Osteocyte (in vitro differentiated cells): ENCODE measurements at regions not wholly inside any gene's neighbourhood (a gene's known extent, or its start where the extent isn't known, plus 50 kb on each side); places are given as distances from the start of the nearest gene placed in this dataset.

Source experiments
- DNase-seq: peaks from one replicate; pipeline ENCODE4 v3.0.0; 2021; ENCODE audit warnings: mixed read lengths; ENCODE audit not compliant: unreplicated experiment; ENCODE audit errors: extremely low spot score
- H3K27ac Mint-ChIP-seq: one replicate; pipeline ENCODE4 v1.8.0; 2021; ENCODE audit warnings: mild to moderate bottlenecking, mixed read lengths; ENCODE audit not compliant: unreplicated experiment
- H3K27me3 Mint-ChIP-seq: one replicate; pipeline ENCODE4 v1.8.0; 2021; ENCODE audit warnings: mixed read lengths; ENCODE audit not compliant: unreplicated experiment
- H3K36me3 Mint-ChIP-seq: one replicate; pipeline ENCODE4 v1.8.0; 2021; ENCODE audit warnings: mixed read lengths; ENCODE audit not compliant: unreplicated experiment
- H3K4me1 Mint-ChIP-seq: one replicate; pipeline ENCODE4 v1.8.0; 2021; ENCODE audit warnings: mixed read lengths; ENCODE audit not compliant: unreplicated experiment
- H3K4me3 Mint-ChIP-seq: one replicate; pipeline ENCODE4 v1.8.0; 2021; ENCODE audit warnings: mild to moderate bottlenecking, moderate library complexity, mixed read lengths; ENCODE audit not compliant: unreplicated experiment
- H3K9me3 Mint-ChIP-seq: one replicate; pipeline ENCODE4 v1.8.0; 2021; ENCODE audit warnings: mixed read lengths; ENCODE audit not compliant: unreplicated experiment
- TF ChIP-seq, protein P1 (sequence below): fragments of 200-600 bp; sonication (generic); IDR thresholded peaks from 2 replicates; pipeline ENCODE4 v1.5.0; 2021; ENCODE audit warnings: antibody characterized with exemption, mild to moderate bottlenecking, moderate library complexity

DNA sequence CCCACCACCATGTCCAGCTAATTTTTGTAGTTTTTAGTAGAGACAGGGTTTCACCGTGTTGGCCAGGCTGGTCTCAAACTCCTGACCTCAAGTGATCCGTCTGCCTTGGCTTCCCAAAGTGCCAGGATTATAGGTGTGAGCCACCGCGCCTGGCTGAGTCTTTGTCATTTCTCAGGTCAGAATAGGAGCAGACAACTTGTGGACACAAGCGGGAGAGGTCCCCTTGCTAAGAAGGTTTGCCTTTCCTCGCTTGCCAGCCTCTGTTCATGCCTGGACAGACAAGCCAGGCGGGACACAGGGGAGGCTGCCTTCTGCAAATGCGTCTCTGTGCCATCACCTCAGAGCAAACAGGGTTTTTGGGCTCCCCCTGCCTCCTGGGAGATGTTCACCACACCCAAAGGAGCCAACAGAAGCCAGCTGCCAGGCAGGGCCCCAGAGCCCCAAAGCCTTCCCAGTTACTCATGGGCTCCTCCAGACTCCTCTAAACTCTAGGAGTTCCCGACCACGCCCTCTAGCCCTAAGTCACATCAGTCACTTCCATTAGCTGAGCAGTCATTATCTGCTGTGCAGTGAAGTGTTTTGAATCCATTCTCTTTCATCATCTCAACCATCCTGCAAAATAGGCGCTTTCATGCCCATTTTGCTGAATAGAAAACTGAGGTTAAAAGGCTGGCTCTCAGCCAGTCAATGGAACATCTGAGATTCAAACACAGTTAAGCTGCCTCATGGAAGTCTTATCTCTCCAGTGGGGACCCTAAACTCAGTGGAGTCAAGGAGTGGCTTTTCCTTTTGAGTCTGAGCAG, 245.0 kb downstream of the UACA start:
- H3K9me3 Mint-ChIP-seq, result no peaks in the 10 kb centered on the region
- DNase-seq, result no peak
- H3K27ac Mint-ChIP-seq, result no peak overlapping the region
- H3K4me3 Mint-ChIP-seq, result no peak overlapping the region
- H3K4me1 Mint-ChIP-seq, result no peaks in the 10 kb centered on the region
- H3K27me3 Mint-ChIP-seq, result peaks cover 73% of the 10 kb centered on the region
- TF ChIP-seq, protein P1, sequence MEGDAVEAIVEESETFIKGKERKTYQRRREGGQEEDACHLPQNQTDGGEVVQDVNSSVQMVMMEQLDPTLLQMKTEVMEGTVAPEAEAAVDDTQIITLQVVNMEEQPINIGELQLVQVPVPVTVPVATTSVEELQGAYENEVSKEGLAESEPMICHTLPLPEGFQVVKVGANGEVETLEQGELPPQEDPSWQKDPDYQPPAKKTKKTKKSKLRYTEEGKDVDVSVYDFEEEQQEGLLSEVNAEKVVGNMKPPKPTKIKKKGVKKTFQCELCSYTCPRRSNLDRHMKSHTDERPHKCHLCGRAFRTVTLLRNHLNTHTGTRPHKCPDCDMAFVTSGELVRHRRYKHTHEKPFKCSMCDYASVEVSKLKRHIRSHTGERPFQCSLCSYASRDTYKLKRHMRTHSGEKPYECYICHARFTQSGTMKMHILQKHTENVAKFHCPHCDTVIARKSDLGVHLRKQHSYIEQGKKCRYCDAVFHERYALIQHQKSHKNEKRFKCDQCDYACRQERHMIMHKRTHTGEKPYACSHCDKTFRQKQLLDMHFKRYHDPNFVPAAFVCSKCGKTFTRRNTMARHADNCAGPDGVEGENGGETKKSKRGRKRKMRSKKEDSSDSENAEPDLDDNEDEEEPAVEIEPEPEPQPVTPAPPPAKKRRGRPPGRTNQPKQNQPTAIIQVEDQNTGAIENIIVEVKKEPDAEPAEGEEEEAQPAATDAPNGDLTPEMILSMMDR, result no peak
- no peaks in the 10 kb centered on the region for H3K36me3 Mint-ChIP-seq

DNA sequence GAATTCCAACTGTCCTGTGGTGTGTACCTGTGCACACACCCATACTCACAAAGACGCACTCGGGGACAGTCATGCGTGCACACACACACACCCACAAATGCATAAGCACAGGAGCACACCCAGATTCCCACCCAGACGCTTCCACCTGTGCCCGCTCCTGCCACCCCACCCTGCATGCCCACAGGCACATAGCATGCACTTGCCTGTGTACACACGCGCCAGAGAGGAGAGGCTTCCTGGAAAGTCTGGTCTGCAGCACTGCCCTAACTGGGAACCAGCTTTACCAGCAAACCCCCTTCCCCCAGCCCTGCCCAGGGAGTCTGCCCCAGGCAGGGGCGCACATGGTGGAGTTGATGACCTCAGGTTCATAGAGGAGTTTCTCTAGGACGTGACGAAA, 246.2 kb downstream of the UACA start:
- H3K27me3 Mint-ChIP-seq, result peaks cover 67% of the 10 kb centered on the region
- H3K27ac Mint-ChIP-seq, result no peak overlapping the region
- no peak overlapping the region for H3K4me3 Mint-ChIP-seq

DNA sequence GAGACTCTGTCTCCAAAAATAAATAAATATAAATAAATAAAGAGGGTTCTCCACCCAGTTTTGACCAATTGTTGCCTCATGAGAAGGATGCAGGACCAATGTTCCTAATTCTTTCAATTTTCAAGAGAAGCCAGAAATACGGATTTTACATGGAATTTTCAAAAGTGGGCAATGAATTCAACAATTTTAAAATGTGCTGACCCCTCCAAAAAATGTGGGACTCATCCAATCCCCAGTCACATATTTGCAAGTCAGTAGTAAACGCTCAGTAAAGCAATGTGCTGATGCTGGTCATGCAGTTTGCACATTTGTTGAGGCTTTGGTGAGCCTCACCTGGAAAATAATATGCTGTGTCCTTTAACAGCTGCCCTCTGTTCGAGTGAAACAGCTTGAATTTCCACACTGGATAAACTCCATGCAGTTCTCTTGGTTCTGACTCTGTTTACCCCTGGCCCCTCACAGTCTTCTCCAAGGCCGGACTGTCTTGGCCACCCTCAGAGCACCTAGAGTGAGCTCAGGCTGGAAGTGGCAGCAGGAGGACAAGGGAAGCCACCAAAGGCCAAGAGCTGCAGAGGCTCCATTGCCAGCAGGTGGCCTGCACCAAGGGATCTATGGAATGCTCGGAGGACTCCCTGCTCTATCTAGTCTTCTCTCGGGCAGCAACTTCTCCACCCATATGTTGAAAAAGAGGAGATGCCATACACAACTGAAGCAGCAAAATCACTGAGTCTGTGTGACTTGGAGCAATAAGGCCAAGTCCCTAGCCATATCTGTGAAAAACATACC, 246.8 kb downstream of the UACA start:
- TF ChIP-seq, protein P1, result no peak
- no peak for DNase-seq
- Mint-ChIP-seq H3K4me3 (no peak overlapping the region), H3K27me3 (peaks cover 64% of the 10 kb centered on the region), H3K4me1 (no peaks in the 10 kb centered on the region), H3K9me3 (peaks cover 4% of the 10 kb centered on the region), H3K27ac (no peak overlapping the region), H3K36me3 (no peaks in the 10 kb centered on the region)

More for the DNA sequence above, 246.2 kb downstream of the UACA start:
- Mint-ChIP-seq H3K9me3 (no peaks in the 10 kb centered on the region), H3K36me3 (no peaks in the 10 kb centered on the region), H3K4me1 (no peaks in the 10 kb centered on the region)
- DNase-seq, result no peak
- TF ChIP-seq, protein P1, result no peak

DNA sequence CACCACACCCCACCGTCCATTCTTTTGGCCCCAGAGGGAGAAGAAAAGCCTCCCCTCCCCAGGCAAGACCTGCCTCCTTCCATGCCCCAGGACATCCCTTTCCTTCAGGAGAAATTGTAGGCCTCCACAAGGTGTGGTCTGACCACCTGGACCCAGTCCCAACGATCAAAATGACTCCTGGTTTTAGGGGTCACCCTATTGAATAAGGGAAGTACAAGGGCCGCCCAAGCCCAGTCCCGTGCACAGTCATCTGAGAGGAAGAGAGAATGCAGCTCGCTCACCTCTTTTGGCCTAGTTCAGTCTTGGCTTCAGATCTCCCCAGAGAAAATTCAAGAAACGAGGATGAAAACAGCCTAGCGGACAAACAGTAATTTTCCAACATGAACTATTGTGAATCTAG, 249.1 kb downstream of the UACA start:
- no peaks in the 10 kb centered on the region for H3K4me1 Mint-ChIP-seq
- H3K4me3 Mint-ChIP-seq, result no peak overlapping the region
- no peak overlapping the region for H3K27ac Mint-ChIP-seq
- TF ChIP-seq, protein P1, result no peak
- H3K36me3 Mint-ChIP-seq, result peaks cover 4% of the 10 kb centered on the region
- DNase-seq, result no peak
- peaks cover 22% of the 10 kb centered on the region for H3K9me3 Mint-ChIP-seq
- peaks cover 41% of the 10 kb centered on the region for H3K27me3 Mint-ChIP-seq

DNA sequence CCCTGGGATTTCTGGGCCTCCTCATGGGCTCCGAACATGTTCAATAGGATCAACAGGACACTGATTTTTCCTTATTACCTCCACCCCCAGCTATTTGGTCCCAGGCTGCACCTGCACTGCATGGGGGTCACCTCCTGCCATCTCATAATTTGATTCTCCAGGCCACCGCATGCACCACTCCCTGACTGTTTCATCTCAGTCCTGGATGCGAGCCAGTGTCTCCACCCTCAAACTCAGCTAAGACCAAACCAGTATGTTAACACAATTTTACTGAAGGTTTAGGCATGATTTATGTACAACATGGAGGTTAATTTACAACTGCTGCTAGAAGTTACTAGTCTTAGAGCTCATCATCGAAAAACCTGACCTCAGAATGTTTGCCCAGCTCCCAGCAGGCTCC, 249.5 kb downstream of the UACA start:
- Mint-ChIP-seq H3K36me3 (peaks cover 4% of the 10 kb centered on the region), H3K4me3 (no peak overlapping the region), H3K9me3 (peaks cover 22% of the 10 kb centered on the region), H3K27ac (no peak overlapping the region), H3K27me3 (peaks cover 36% of the 10 kb centered on the region), H3K4me1 (peaks cover 4% of the 10 kb centered on the region)
- DNase-seq, result no peak
- TF ChIP-seq, protein P1, result no peak
